DOHH2 (cell line): ENCODE measurements at regions not wholly inside any gene's neighbourhood (a gene's known extent, or its start where the extent isn't known, plus 50 kb on each side); places are given as distances from the start of the nearest gene placed in this dataset.

Experiments
- CTCF ChIP-seq: fragments of 200-600 bp; sonication (generic); IDR thresholded peaks from one replicate; pipeline ENCODE4 v1.5.1; 2014; ENCODE audit warnings: antibody characterized with exemption, mild to moderate bottlenecking, low read depth, low read length; ENCODE audit not compliant: poor library complexity, severe bottlenecking
- EZH2phosphoT487 ChIP-seq: fragments of 200-600 bp; sonication (generic); IDR thresholded peaks from 2 replicates; pipeline ENCODE4 v1.6.1; 2017; ENCODE audit warnings: borderline replicate concordance, mild to moderate bottlenecking, antibody characterized with exemption, low read length, moderate library complexity, mixed read lengths

GRCh38 chr4:42709392-42710065, 52.6 kb upstream of the ATP8A1 start:
- TF ChIP-seq CTCF (no peak), EZH2phosphoT487 (no peak)
